ENCODE measurements at regions not wholly inside any gene's neighbourhood (a gene's known extent, or its start where the extent isn't known, plus 50 kb on each side); places are given as distances from the start of the nearest gene placed in this dataset.

DNA sequence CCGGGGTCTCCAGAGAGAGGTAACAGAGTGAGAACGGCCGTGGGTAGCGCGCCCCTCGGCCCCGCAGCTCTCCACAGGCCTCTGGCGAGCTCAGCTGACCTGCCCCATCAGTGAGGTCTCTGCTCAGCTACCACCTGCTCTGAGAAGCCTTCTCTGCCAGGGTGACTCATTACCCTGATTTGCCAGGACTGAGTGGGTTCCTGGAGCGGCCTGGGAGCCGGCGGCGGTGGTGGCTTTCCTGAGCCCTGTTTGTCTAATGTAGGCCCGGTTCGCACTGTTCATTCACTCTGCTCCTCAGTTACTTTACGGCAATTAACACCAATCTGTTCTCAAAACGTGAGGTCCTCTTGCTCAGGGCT is 351.0 kb upstream of the B3GAT1 start:
- no peak for TF ChIP-seq POLR2A (IDR thresholded peaks at IDR 0.05; ENCODE audit: low read length)
- no peak for TF ChIP-seq GATA1 (IDR thresholded peaks at IDR 0.05; ENCODE audit: low read depth, low read length)
